ENCODE measurements at regions not wholly inside any gene's neighbourhood (a gene's known extent, or its start where the extent isn't known, plus 50 kb on each side); places are given as distances from the start of the nearest gene placed in this dataset.

GRCh38 chr6:26295691-26296555 is 69.1 kb upstream of the BTN3A2 start:
- H3K4me2 ChIP-seq: peak overlapping the region; percentile 70
- DNase-seq (ENCODE audit: low read depth in 1 of 2, low spot score in 1 of 2) (peak in 1 of 2 experiments; percentile 71), ATAC-seq (peak; percentile 85 to 90), FAIRE-seq (no peak)
- 25% methylated on average over 11 of the region's 11 CpGs for WGBS (ENCODE audit: missing lambda C conversion rate)
- no peak overlapping the region; the same call in 2 of the 3 replicates for H3K4me3 ChIP-seq
- CTCF ChIA-PET: interaction anchor here (1.1 to 1.6 kb wide), 2 partner anchors 46 to 107 kb away, joined by 3 read pairs; a partner anchor contains a TSS
- peaks cover 25% of the 10 kb centered on the region for H3K4me1 ChIP-seq
- no peaks in the 10 kb centered on the region for H3K9me3 ChIP-seq
- peak overlapping the region; percentile 67; a peak in 5 of 6 replicates for H3K27ac ChIP-seq
- POLR2A ChIA-PET: interaction anchor here (1.0 to 1.1 kb wide), 5 partner anchors 9 to 62 kb away, joined by 3 to 4 read pairs (median 4); a partner anchor contains a TSS
- TF ChIP-seq ZFP36 (IDR thresholded peaks at IDR 0.05; ENCODE audit: borderline replicate concordance, partially characterized antibody) (no peak), FOSB (CRISPR knock-in tag; IDR thresholded peaks at IDR 0.05) (no peak), ZSCAN20 (CRISPR knock-in tag; IDR thresholded peaks at IDR 0.05) (no peak), RCOR1 (IDR thresholded peaks at IDR 0.05; ENCODE audit: low read depth, low read length) (no peak), PHF8 (IDR thresholded peaks at IDR 0.05; ENCODE audit: borderline replicate concordance, low read depth) (no peak), CBX8 (IDR thresholded peaks at IDR 0.05) (no peak), JUN (IDR thresholded peaks at IDR 0.05) (no peak), KDM1A (IDR thresholded peaks at IDR 0.05; ENCODE audit: low read depth) (no peak), NFE2L2 (conservative IDR thresholded peaks at IDR 0.05; ENCODE audit: low read length) (peak; percentile 50), HES2 (IDR thresholded peaks at IDR 0.05) (no peak), MAFK (IDR thresholded peaks at IDR 0.05; ENCODE audit: partially characterized antibody) (peak; percentile 98), CHD2 (IDR thresholded peaks at IDR 0.05; ENCODE audit: low read length, partially characterized antibody) (no peak), SREBF2 (IDR thresholded peaks at IDR 0.05) (no peak), HOXA7 (CRISPR knock-in tag; IDR thresholded peaks at IDR 0.05) (no peak), JUNB (IDR thresholded peaks at IDR 0.05) (peak; percentile 30; the same call in 1 of the 2 replicates), EP300 (IDR thresholded peaks at IDR 0.05) (no peak), ATOH8 (CRISPR knock-in tag; IDR thresholded peaks at IDR 0.05; ENCODE audit: low read depth) (no peak), CTCF (IDR thresholded peaks at IDR 0.05) (no peak), CEBPB (IDR thresholded peaks at IDR 0.05) (no peak), NR3C1 (IDR thresholded peaks at IDR 0.05) (no peak), REST (IDR thresholded peaks at IDR 0.05) (no peak), HOXB13 (CRISPR knock-in tag; IDR thresholded peaks at IDR 0.05; ENCODE audit: low read depth) (no peak), HMGXB4 (CRISPR knock-in tag; IDR thresholded peaks at IDR 0.05; ENCODE audit: borderline replicate concordance) (no peak), PBX3 (IDR thresholded peaks at IDR 0.05) (no peak), ESRRA (IDR thresholded peaks at IDR 0.05; ENCODE audit: borderline replicate concordance, low read length) (no peak), USF2 (IDR thresholded peaks at IDR 0.05) (peak; percentile 65; the same call in 1 of the 2 replicates), RAD21 (conservative IDR thresholded peaks at IDR 0.05 in 1 of 2, IDR thresholded peaks at IDR 0.05 in 1 of 2) (no peak), HEYL (CRISPR knock-in tag; IDR thresholded peaks at IDR 0.05) (no peak), BHLHE40 (IDR thresholded peaks at IDR 0.05; ENCODE audit: low read depth, low read length) (no peak)

All from A549 (cell line).